Panc1 (cell line): ENCODE measurements at regions not wholly inside any gene's neighbourhood (a gene's known extent, or its start where the extent isn't known, plus 50 kb on each side); places are given as distances from the start of the nearest gene placed in this dataset.

Experiments
- CTCF ChIP-seq: fragments of 450-650 bp; IDR thresholded peaks from 2 replicates; pipeline ENCODE4 v1.5.1; 2017; ENCODE audit warnings: mild to moderate bottlenecking
- POLR2AphosphoS5 ChIP-seq: IDR thresholded peaks from 2 replicates; pipeline ENCODE4 v1.6.1; 2012; ENCODE audit warnings: mild to moderate bottlenecking, low read depth, low read length, moderate library complexity
- SIN3A ChIP-seq: IDR thresholded peaks from 2 replicates; pipeline ENCODE4 v1.6.1; 2012; ENCODE audit warnings: low read depth, mild to moderate bottlenecking, low read length, moderate library complexity, borderline replicate concordance; ENCODE audit not compliant: insufficient read depth

DNA sequence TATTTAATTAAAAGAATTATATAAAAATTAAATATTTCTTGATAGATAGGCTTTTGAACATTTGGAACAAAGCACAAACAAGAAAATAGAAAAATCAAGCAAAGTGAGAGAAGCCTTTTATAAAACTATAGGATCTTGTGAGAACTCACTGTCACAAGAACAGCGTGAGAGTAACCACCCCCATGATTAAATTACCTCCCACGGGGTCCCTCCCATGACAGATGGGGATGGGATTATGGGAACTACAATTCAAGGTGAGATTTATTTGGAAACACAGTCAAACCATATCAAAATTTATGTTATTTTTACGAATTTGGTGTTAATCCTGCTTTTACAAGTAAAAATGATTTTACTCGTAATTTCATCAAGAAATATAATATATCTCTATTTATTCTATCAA, 1136.1 kb upstream of the POT1 start:
- TF ChIP-seq POLR2AphosphoS5 (no peak), CTCF (no peak), SIN3A (no peak)
